OCI-LY1 (cell line): ENCODE measurements at regions not wholly inside any gene's neighbourhood (a gene's known extent, or its start where the extent isn't known, plus 50 kb on each side); places are given as distances from the start of the nearest gene placed in this dataset.

Experiments used
- H2AFZ ChIP-seq: fragments of 200-600 bp; sonication (generic), shearing (Covaris generic); 2 replicates; pipeline ENCODE4 v1.6.0; 2014; ENCODE audit warnings: antibody characterized with exemption, mild to moderate bottlenecking, low read length
- H3F3A ChIP-seq: fragments of 200-600 bp; sonication (generic), shearing (Covaris generic); 2 replicates; pipeline ENCODE4 v1.6.0; 2014; ENCODE audit warnings: mild to moderate bottlenecking, antibody characterized with exemption, low read length, moderate library complexity; ENCODE audit not compliant: insufficient read depth
- H3K27ac ChIP-seq: fragments of 200-600 bp; sonication (generic); 2 replicates; pipeline ENCODE4 v1.5.1; 2014; ENCODE audit warnings: low read length, mixed run types, mild to moderate bottlenecking, low read depth; ENCODE audit not compliant: poor library complexity, severe bottlenecking
- H3K27me3 ChIP-seq: fragments of 200-600 bp; sonication (generic); 2 replicates; pipeline ENCODE4 v1.6.0; 2014; ENCODE audit warnings: antibody characterized with exemption, mild to moderate bottlenecking, low read length, moderate library complexity; ENCODE audit not compliant: insufficient read depth
- H3K36me3 ChIP-seq: fragments of 200-600 bp; sonication (generic); 2 replicates; pipeline ENCODE4 v1.6.1; 2014; ENCODE audit warnings: mild to moderate bottlenecking, antibody characterized with exemption, low read length, moderate library complexity, mixed read lengths; ENCODE audit not compliant: insufficient read depth
- H3K4me1 ChIP-seq: fragments of 200-600 bp; sonication (generic); 2 replicates; pipeline ENCODE4 v1.5.1; 2014; ENCODE audit warnings: mild to moderate bottlenecking, low read length, moderate library complexity; ENCODE audit not compliant: insufficient read depth, severe bottlenecking
- H3K4me2 ChIP-seq: fragments of 200-600 bp; sonication (generic), shearing (Covaris generic); 2 replicates; pipeline ENCODE4 v1.6.1; 2014; ENCODE audit warnings: low read length
- H3K4me3 ChIP-seq: fragments of 200-600 bp; sonication (generic); 2 replicates; pipeline ENCODE4 v1.5.1; 2014; ENCODE audit warnings: low read length, low read depth, mild to moderate bottlenecking, mixed read lengths; ENCODE audit not compliant: poor library complexity, severe bottlenecking
- H3K79me2 ChIP-seq: fragments of 200-600 bp; shearing (Covaris generic); 2 replicates; pipeline ENCODE4 v1.6.1; 2016; ENCODE audit warnings: mixed run types, low read length, mixed read lengths; ENCODE audit not compliant: insufficient read depth
- H3K9ac ChIP-seq: fragments of 200-600 bp; sonication (generic), shearing (Covaris generic); 2 replicates; pipeline ENCODE4 v1.6.1; 2014; ENCODE audit warnings: mild to moderate bottlenecking, low read length, mixed read lengths
- H3K9me2 ChIP-seq: fragments of 200-600 bp; sonication (generic), shearing (Covaris generic); 2 replicates; pipeline ENCODE4 v1.6.1; 2014; ENCODE audit warnings: low read depth, mild to moderate bottlenecking, low read length, mixed read lengths
- H3K9me3 ChIP-seq: fragments of 200-600 bp; shearing (Covaris generic); 2 replicates; pipeline ENCODE4 v1.6.1; 2014; ENCODE audit warnings: low read length, mixed read lengths
- H4K20me1 ChIP-seq: fragments of 200-600 bp; sonication (generic), shearing (Covaris generic); 2 replicates; pipeline ENCODE4 v1.6.0; 2016; ENCODE audit warnings: mild to moderate bottlenecking, low read length; ENCODE audit not compliant: insufficient read depth
- EZH2 ChIP-seq: fragments of 200-600 bp; sonication (generic), shearing (Covaris generic); IDR thresholded peaks from 2 replicates; pipeline ENCODE4 v1.8.0; 2017; ENCODE audit warnings: borderline replicate concordance, mixed run types, mild to moderate bottlenecking, antibody characterized with exemption, low read length, moderate library complexity, mixed read lengths
- TF ChIP-seq, protein P1 (sequence below): fragments of 200-600 bp; sonication (generic), shearing (Covaris generic); IDR thresholded peaks from 2 replicates; pipeline ENCODE4 v1.5.1; 2017; ENCODE audit warnings: mild to moderate bottlenecking, antibody characterized with exemption, low read length, moderate library complexity, mixed read lengths

- Histone ChIP-seq H3K4me1 (no peaks in the 10 kb centered on the region), H3K79me2 (no peaks in the 10 kb centered on the region), H3K9ac (no peak overlapping the region), H3K4me2 (no peak overlapping the region), H4K20me1 (no peaks in the 10 kb centered on the region), H3K4me3 (no peak overlapping the region), H2AFZ (no peak overlapping the region), H3K36me3 (no peaks in the 10 kb centered on the region), H3K27ac (no peak overlapping the region), H3K9me2 (no peaks in the 10 kb centered on the region), H3F3A (no peaks in the 10 kb centered on the region), H3K9me3 (no peaks in the 10 kb centered on the region), H3K27me3 (no peaks in the 10 kb centered on the region)
- no peak for TF ChIP-seq EZH2
- TF ChIP-seq, protein P1, sequence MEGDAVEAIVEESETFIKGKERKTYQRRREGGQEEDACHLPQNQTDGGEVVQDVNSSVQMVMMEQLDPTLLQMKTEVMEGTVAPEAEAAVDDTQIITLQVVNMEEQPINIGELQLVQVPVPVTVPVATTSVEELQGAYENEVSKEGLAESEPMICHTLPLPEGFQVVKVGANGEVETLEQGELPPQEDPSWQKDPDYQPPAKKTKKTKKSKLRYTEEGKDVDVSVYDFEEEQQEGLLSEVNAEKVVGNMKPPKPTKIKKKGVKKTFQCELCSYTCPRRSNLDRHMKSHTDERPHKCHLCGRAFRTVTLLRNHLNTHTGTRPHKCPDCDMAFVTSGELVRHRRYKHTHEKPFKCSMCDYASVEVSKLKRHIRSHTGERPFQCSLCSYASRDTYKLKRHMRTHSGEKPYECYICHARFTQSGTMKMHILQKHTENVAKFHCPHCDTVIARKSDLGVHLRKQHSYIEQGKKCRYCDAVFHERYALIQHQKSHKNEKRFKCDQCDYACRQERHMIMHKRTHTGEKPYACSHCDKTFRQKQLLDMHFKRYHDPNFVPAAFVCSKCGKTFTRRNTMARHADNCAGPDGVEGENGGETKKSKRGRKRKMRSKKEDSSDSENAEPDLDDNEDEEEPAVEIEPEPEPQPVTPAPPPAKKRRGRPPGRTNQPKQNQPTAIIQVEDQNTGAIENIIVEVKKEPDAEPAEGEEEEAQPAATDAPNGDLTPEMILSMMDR, result no peak
These were observed 104.8 kb upstream of the CNTN1 start for GRCh38 chr12:40587421-40587820.

GRCh38 chr12:40587970-40588369 lies 104.3 kb upstream of the CNTN1 start:
- H3K9ac ChIP-seq, result no peak overlapping the region
- H3K9me3 ChIP-seq, result no peaks in the 10 kb centered on the region
- H3K9me2 ChIP-seq, result no peaks in the 10 kb centered on the region
- no peak overlapping the region for H2AFZ ChIP-seq
- H3K4me2 ChIP-seq, result no peak overlapping the region
- H3F3A ChIP-seq, result no peaks in the 10 kb centered on the region
- H3K27me3 ChIP-seq, result no peaks in the 10 kb centered on the region
- no peaks in the 10 kb centered on the region for H3K79me2 ChIP-seq
- no peak overlapping the region for H3K27ac ChIP-seq
- no peak overlapping the region for H3K4me3 ChIP-seq
- no peaks in the 10 kb centered on the region for H3K36me3 ChIP-seq
- TF ChIP-seq, protein P1, result no peak
- TF ChIP-seq EZH2, result no peak
- H4K20me1 ChIP-seq, result no peaks in the 10 kb centered on the region
- no peaks in the 10 kb centered on the region for H3K4me1 ChIP-seq

- Histone ChIP-seq H3K27me3 (no peaks in the 10 kb centered on the region), H3K27ac (no peak overlapping the region), H3K79me2 (no peaks in the 10 kb centered on the region), H3K9ac (no peak overlapping the region), H3K4me3 (no peak overlapping the region), H2AFZ (no peak overlapping the region), H3F3A (no peaks in the 10 kb centered on the region), H3K9me2 (no peaks in the 10 kb centered on the region), H3K4me2 (no peak overlapping the region), H3K36me3 (no peaks in the 10 kb centered on the region), H3K4me1 (no peaks in the 10 kb centered on the region), H3K9me3 (no peaks in the 10 kb centered on the region), H4K20me1 (no peaks in the 10 kb centered on the region)
- no peak for TF ChIP-seq EZH2
- TF ChIP-seq, protein P1, result no peak
These were observed 95.1 kb upstream of the CNTN1 start for GRCh38 chr12:40597133-40597532.
